OCI-LY3 (cell line): ENCODE measurements at regions not wholly inside any gene's neighbourhood (a gene's known extent, or its start where the extent isn't known, plus 50 kb on each side); places are given as distances from the start of the nearest gene placed in this dataset.

Experiments
- EZH2phosphoT487 ChIP-seq: fragments of 200-600 bp; shearing (Covaris generic); IDR thresholded peaks from 2 replicates; pipeline ENCODE4 v1.6.1; 2018; ENCODE audit warnings: antibody characterized with exemption, mixed run types, low read depth
- TF ChIP-seq, protein P1 (sequence below): fragments of 200-600, 300-600 bp; sonication (generic); IDR thresholded peaks from 2 replicates; pipeline ENCODE4 v1.5.1; 2014; ENCODE audit warnings: antibody characterized with exemption, low read length, low read depth

DNA sequence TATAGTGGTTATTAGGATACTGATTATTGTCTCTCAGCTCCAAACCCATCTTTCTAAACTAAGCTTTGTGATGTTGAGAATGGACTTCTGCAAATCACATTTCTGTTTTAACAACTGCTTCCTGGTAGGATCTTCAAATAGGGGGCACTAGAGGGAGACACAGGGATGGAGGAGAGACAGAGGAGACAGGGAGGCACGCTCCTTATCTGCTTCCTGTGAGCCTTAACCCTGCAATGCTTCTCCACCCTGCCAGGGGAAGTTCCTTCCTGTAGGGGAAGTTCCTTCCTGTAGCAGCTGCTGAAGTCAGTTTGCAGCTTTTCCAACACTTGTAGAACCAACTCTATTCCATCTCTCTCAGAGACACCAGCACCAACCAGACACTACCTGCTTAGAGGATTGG lies 847.2 kb downstream of the CCSER2 start:
- TF ChIP-seq, protein P1, sequence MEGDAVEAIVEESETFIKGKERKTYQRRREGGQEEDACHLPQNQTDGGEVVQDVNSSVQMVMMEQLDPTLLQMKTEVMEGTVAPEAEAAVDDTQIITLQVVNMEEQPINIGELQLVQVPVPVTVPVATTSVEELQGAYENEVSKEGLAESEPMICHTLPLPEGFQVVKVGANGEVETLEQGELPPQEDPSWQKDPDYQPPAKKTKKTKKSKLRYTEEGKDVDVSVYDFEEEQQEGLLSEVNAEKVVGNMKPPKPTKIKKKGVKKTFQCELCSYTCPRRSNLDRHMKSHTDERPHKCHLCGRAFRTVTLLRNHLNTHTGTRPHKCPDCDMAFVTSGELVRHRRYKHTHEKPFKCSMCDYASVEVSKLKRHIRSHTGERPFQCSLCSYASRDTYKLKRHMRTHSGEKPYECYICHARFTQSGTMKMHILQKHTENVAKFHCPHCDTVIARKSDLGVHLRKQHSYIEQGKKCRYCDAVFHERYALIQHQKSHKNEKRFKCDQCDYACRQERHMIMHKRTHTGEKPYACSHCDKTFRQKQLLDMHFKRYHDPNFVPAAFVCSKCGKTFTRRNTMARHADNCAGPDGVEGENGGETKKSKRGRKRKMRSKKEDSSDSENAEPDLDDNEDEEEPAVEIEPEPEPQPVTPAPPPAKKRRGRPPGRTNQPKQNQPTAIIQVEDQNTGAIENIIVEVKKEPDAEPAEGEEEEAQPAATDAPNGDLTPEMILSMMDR, result no peak
- TF ChIP-seq EZH2phosphoT487, result no peak
